ENCODE measurements at regions not wholly inside any gene's neighbourhood (a gene's known extent, or its start where the extent isn't known, plus 50 kb on each side); places are given as distances from the start of the nearest gene placed in this dataset.
"Not testable (repeated sequence)": the region's sequence is repeated elsewhere in the genome, so short reads cannot be mapped to it uniquely, and the experiment has no call there.

GRCh38 chr3:103494512-103494911 lies 1059.7 kb downstream of the ZPLD1 start:
- no peak for DNase-seq (ENCODE audit: low read depth)

DNA sequence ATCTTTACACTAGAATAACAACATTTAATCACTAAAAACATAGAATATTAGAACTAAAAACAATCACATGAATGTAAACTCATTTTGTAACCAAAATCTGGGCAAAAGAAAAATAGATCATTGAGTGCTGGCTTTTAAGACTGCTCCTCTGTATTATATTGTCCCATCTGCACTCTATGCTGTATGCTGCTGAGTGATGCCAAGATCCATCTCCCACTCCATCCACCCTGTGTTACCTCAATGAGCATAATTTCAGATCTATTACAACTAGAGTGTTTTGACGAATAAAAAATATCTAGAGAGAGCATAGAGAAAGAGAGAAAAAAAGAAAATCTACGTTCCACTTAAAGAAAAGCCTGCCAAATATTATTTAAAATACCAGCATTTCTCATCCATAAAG lies 1060.4 kb downstream of the ZPLD1 start:
- DNase-seq (ENCODE audit: low read depth): no peak

DNA sequence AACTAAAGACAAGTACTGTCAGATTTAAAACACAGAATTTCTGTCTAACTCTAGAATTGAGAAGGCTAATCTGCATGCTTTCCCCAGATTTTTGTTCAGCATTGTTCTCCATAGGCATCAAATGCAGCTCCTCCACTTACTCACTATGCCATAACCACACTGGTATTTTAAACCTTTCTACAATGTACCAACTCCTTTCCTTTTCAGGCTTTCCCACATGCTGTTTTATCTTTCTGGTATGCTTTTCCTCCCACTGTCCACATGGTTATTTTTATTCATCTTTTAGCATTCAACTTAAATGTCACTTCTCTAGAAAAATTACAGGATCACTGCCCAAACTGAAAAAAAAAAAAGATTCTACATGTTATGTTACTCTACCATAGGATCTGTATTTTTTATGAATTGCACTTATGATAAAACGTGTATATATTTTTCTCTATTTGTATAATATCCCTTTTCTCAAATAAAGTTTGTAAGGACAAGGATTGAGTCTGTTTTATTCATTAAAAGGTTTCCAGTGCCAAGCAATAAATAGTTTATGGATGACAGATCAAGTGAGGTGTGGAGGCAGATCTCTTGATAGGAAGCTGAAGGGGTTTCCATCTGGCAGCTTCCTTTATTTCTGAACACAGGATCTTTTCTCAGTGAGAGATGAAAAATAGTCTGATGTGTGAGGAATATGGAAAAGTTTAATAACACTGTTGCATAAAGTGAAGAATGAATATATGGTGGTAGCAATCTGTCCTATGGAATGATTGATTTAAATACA lies 1064.5 kb downstream of the ZPLD1 start:
- DNase-seq (ENCODE audit: low read depth): peak; percentile 82

DNA sequence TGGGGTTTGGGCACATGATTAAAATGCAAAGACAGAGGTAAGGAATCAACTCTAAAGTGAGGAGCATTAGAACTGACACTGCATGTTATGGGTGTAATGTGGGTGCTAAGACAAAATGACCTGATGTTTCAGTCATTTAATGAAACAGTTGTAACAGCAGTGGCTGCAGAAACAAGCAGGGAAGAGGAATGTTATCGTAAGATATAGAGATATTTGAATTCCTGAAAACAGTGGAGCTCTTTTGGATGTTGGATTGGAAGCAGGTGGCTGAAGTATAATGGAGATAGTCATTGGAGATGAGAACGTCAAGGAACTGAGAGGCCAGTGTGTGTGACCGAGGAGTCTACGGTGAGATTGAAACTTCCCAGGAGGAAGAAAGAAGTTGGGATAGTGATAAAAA lies 1065.2 kb downstream of the ZPLD1 start:
- DNase-seq (ENCODE audit: low read depth): no peak

DNA sequence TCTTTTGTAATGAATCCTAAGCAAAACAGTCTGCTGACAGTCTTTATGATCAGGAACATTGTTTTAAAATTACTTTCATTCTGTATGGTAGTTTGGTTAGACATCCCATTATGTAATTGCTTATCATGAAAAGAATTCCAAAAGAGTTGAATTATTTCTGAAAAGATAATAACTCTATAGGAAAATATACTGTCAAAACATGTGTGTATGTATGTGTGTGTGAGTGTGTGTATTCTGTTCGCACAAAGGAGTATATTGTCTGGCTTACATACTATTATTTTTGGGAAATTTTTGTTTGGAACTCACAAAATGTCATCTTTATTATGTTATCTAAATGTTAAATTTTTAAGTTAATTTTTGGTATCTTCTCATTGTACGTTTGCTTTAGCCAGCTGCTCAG lies 1075.9 kb downstream of the ZPLD1 start:
- no peak for DNase-seq (ENCODE audit: low read depth)

GRCh38 chr3:103511891-103512290 lies 1077.1 kb downstream of the ZPLD1 start:
- no peak for DNase-seq (ENCODE audit: low read depth)

DNA sequence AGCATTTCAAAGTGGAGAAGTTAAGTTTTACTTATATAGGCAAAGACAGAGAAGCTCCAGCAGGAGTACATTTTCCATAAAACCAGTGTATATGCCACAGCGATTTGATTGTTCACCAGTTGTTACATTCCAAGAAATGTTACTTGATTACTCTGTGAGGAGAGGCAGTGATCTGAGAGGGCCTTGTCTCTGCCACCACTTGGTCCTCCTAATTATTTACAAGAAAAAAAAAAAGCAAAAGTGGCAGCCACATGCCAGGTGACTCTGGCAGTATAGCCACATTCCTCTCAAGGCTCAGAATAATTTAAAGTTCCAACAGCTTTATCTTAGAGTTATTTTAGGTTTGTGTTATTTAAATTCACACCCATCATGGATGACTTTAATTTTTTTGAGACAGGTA lies 1077.8 kb downstream of the ZPLD1 start:
- DNase-seq (ENCODE audit: low read depth): no peak

DNA sequence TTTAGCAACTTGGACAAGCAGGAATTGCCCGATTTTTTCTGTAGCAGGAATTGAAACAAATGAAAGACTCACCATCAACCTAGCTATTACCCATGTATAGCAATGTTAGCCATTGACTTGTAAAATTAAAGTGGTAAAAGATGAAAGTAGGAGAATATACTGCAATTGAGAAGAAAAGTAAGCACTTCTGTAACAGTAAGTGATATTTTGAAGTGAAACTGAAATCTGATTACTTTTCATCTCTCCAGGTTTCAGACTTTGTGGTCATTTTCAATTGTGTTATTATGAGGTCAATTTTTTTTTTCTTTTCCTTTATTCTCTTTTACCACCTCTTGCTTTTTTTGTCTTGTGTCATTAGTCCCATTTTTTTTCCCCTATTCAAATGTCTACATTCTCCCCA lies 1078.2 kb downstream of the ZPLD1 start:
- no peak for DNase-seq (ENCODE audit: low read depth)

GRCh38 chr3:103515116-103515515 lies 1080.3 kb downstream of the ZPLD1 start:
- no peak for DNase-seq (ENCODE audit: low read depth)

- no peak for DNase-seq (ENCODE audit: low read depth)
Observed at GRCh38 chr3:103516950-103517349, 1082.1 kb downstream of the ZPLD1 start.

- DNase-seq (ENCODE audit: low read depth): not testable (repeated sequence)
Observed at GRCh38 chr3:103531327-103531726, 1096.5 kb downstream of the ZPLD1 start.

DNA sequence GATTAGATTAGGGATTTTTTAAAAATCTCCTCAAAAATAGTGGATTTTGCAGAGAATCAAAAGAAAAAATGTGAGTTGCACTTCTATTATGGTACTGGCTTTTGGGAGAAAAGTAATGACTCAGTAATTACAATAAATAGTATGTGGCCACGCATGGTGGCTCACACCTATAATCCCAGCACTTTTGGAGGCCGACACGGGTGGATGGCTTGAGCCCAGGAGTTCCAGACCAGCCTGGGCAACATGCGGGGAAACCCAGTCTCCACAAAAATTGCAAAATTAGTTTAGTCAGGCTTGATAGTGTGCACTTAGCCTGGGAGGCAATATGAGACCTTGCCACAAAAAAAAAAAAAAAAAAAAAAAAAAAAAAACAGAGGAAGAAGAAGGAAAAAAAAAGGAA lies 1098.2 kb downstream of the ZPLD1 start:
- DNase-seq (ENCODE audit: low read depth): no peak

DNA sequence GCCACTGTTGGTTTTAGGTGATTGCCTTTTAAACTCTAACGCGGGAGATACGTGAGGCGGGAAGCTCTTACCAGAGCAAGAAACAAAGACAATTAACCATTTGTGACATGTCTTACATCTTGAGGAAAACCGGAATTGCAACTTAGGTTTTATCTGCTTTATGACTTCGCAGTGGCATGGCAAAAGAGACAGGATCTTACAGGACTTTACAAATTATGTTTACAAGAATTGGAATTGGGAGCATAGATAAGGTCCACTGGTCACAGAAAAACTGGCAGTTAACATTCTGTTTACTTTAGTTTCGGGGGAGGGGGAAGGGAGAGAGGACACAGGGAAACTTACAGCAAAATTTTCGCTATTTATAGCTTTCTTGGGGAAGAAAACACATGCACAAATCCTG lies 1119.6 kb downstream of the ZPLD1 start:
- DNase-seq (ENCODE audit: low read depth): no peak

- DNase-seq (ENCODE audit: low read depth): not testable (repeated sequence)
Observed at GRCh38 chr3:103564116-103564515, 1129.3 kb downstream of the ZPLD1 start.

GRCh38 chr3:103585809-103586208 lies 1151.0 kb downstream of the ZPLD1 start:
- DNase-seq (ENCODE audit: low read depth): no peak

DNA sequence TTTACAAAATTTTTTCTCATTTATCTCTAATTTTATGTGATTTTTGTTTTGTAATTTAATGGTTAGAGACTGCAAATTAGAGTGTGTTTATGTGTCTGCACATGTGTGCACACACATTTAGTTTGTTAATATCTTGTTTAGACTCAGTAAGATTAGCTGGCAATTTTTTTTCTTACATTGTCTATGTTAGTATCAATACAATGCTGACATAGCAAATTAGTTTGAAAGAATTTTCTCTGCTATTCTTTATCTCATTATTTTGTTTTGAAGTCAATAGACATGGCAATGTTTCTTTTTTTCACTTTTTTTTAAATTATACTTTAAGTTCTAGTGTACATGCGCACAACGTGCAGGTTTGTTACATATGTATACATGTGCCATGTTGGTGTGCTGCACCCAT lies 1155.0 kb downstream of the ZPLD1 start:
- DNase-seq (ENCODE audit: low read depth): no peak

DNA sequence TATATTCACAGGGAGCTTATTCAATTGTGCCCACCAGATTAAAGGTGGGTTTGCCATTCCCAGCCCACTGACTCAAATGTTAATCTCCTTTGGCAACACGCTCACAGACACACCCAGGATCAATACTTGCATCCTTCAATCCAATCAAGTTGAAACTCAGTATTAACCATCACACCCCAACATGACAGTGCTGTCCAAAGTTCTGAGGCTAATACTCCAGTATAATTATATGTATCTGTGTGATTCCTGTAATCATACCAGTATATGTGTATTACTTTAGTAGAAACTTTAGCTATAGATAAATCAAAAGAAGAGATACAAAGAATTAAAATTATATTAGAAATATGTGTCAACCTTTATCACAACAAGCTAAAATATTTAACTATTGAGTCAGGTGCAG lies 1166.0 kb downstream of the ZPLD1 start:
- no peak for DNase-seq (ENCODE audit: low read depth)

GRCh38 chr3:103601666-103602065 lies 1166.9 kb downstream of the ZPLD1 start:
- no peak for DNase-seq (ENCODE audit: low read depth)

DNA sequence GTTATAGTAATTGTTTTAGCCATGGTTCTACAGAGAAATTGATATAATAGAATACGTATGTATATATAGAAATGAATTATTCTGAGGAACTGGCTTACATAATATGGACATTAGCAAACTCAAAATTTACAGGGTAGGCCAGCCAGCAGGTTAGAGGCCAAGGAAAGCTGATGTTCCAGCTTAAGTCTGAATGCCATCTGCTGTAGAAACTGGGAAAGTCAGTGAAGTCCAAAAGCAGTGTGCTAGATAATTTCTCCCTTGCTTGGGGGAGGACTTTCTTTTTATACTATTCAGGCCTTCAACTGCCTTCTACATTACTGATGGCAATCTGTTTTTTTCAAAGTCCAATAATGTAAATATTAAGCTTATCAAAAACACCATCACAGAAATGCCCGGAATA lies 1174.7 kb downstream of the ZPLD1 start:
- DNase-seq (ENCODE audit: low read depth): no peak

DNA sequence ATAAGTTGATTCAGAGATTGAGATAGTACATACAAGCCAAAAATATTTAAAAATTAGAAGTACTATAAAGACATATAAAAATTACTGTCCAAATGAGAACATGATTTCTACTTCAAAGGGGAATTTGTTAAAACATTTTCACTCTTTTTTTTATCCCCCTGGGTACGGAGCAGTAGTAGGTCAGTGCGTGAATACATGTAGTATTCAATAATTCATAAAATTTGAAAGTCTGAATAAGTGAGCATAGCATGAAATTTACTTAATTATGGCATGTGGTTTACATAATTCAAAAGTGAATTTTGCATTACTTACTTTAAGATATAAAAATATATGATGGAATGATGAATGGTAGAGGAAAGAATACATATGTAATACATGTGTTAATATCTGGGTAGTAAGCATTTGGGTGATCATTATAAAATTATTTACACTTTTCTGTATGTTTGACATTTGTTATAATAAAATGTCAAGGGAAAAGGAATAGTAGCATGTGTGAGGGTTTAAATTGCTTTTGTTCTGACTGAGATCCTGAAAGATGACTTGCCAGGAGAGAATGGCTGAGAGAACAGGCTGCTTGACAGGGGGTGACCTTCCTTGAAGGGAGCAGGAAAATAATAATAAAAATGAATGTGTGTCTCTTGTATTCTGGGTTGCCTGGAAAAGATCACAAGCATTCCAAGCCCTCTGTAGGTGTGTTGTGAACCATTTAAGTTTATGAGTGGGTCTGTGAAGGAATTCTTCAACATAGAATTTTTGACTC lies 1178.8 kb downstream of the ZPLD1 start:
- no peak for DNase-seq (ENCODE audit: low read depth)

DNA sequence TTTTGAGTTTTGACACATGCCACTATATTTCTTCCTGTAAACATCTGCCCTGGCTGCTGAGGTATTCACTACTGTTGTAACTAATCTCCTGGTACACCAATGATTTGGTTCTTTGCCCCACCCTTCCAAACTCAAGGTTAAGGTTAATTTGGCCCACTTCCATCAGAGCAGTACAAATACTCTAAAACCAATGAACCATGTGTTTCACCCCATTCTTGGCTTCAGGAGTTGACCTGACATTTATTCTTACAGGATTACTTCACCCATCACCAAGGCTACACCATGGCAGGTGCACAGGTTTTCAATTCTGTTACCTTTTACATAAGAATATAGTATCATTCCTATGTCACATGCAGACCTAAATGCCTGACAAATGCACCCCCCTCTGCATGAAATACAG lies 1179.9 kb downstream of the ZPLD1 start:
- DNase-seq (ENCODE audit: low read depth): no peak

DNA sequence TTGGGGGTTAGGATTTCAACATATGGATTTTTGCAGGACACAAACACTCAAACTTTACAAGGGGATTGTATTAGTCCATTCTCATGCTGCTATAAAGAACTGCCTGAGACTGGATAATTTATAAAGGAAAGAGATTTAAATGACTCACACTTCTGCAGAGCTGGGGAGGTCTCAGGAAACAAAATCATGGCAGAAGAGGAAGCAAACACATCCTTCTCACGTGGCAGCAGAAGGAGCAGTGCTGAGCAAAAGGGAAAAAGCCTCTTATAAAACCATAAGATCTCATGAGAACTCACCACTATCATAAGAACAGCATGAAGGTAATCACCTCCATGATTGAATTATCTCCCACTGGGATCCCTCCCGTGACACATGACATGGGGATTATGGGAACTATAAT lies 1183.1 kb downstream of the ZPLD1 start:
- DNase-seq (ENCODE audit: low read depth): no peak

- DNase-seq (ENCODE audit: low read depth): no peak
Observed at GRCh38 chr3:103624271-103624670, 1189.5 kb downstream of the ZPLD1 start.

- peak; percentile 66 for DNase-seq (ENCODE audit: low read depth)
Observed at GRCh38 chr3:103629391-103629790, 1194.6 kb downstream of the ZPLD1 start.

All from ELR (cell line).